SH-SY5Y (cell line): ENCODE measurements at regions not wholly inside any gene's neighbourhood (a gene's known extent, or its start where the extent isn't known, plus 50 kb on each side); places are given as distances from the start of the nearest gene placed in this dataset.

Experiments
- GATA2 ChIP-seq: IDR thresholded peaks from 2 replicates; pipeline ENCODE4 v1.6.1; 2011; ENCODE audit warnings: mild to moderate bottlenecking, low read depth, low read length
- GATA3 ChIP-seq: IDR thresholded peaks from 2 replicates; pipeline ENCODE4 v1.6.1; 2011; ENCODE audit warnings: low read depth, mild to moderate bottlenecking, low read length, moderate library complexity

DNA sequence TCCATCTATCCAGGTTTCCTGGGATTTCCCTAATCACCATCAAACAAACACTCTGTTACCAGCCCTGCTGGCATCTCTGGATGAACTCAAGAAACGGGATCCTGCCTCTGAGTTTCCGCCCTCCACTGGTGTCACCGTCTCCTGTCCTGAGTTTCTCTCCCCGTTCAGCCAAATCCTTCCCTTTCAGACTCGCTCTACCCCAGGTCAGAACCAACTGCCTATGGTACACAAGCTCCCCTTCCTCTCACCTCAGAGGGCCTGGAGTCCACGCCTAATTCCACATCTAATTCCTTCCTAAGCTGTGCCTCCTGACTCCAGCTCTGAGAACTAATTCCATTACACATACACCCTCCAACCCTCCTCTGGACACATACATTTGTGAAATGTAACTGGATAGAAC lies 96.1 kb downstream of the SHANK2 start:
- no peak for TF ChIP-seq GATA3
- TF ChIP-seq GATA2, result no peak
